GM21381 (cell line): ENCODE measurements at regions not wholly inside any gene's neighbourhood (a gene's known extent, or its start where the extent isn't known, plus 50 kb on each side); places are given as distances from the start of the nearest gene placed in this dataset.

Experiments
- ATAC-seq: cut with Tn5 transposase; IDR thresholded peaks from one replicate; pipeline ENCODE4 v1.9.1; 2021; ENCODE audit warnings: mild to moderate bottlenecking, moderate library complexity; ENCODE audit not compliant: unreplicated experiment

- ATAC-seq = no peak
Observed at GRCh38 chr1:193525411-193525810, 339.0 kb upstream of the B3GALT2 start.

GRCh38 chr1:193524616-193525015, 338.2 kb upstream of the B3GALT2 start:
- ATAC-seq = no peak

- no peak for ATAC-seq
Observed at GRCh38 chr1:193524021-193524420, 337.6 kb upstream of the B3GALT2 start.

- ATAC-seq = no peak
Observed at GRCh38 chr1:193520472-193520871, 334.1 kb upstream of the B3GALT2 start.

- no peak for ATAC-seq
Observed at GRCh38 chr1:193519922-193520321, 333.5 kb upstream of the B3GALT2 start.

GRCh38 chr1:193516755-193517388, 330.5 kb upstream of the B3GALT2 start:
- no peak for ATAC-seq

- ATAC-seq = no peak
Observed at GRCh38 chr1:193514397-193514796, 328.0 kb upstream of the B3GALT2 start.

- ATAC-seq = no peak
Observed at GRCh38 chr1:193513032-193513431, 326.6 kb upstream of the B3GALT2 start.

- no peak for ATAC-seq
Observed at GRCh38 chr1:193504920-193505319, 318.5 kb upstream of the B3GALT2 start.

GRCh38 chr1:193498088-193498655, 311.8 kb upstream of the B3GALT2 start:
- no peak for ATAC-seq

GRCh38 chr1:193494368-193494767, 308.0 kb upstream of the B3GALT2 start:
- no peak for ATAC-seq

- ATAC-seq = no peak
Observed at GRCh38 chr1:193489191-193489590, 302.8 kb upstream of the B3GALT2 start.

- no peak for ATAC-seq
Observed at GRCh38 chr1:193487722-193488121, 301.3 kb upstream of the B3GALT2 start.

- peak; percentile 46 for ATAC-seq
Observed at GRCh38 chr1:193486671-193487229, 300.3 kb upstream of the B3GALT2 start.

GRCh38 chr1:193480755-193481154, 294.3 kb upstream of the B3GALT2 start:
- no peak for ATAC-seq

GRCh38 chr1:193479187-193479586, 292.8 kb upstream of the B3GALT2 start:
- peak; percentile 99 for ATAC-seq

GRCh38 chr1:193476748-193477147, 290.3 kb upstream of the B3GALT2 start:
- ATAC-seq = no peak

GRCh38 chr1:193473932-193474331, 287.5 kb upstream of the B3GALT2 start:
- ATAC-seq = no peak

GRCh38 chr1:193472838-193473398, 286.5 kb upstream of the B3GALT2 start:
- ATAC-seq = no peak

GRCh38 chr1:193472430-193472829, 286.0 kb upstream of the B3GALT2 start:
- ATAC-seq = no peak

- ATAC-seq = no peak
Observed at GRCh38 chr1:193471981-193472380, 285.6 kb upstream of the B3GALT2 start.

- no peak for ATAC-seq
Observed at GRCh38 chr1:193463326-193463932, 277.0 kb upstream of the B3GALT2 start.
